ENCODE measurements at regions not wholly inside any gene's neighbourhood (a gene's known extent, or its start where the extent isn't known, plus 50 kb on each side); places are given as distances from the start of the nearest gene placed in this dataset.

DNA sequence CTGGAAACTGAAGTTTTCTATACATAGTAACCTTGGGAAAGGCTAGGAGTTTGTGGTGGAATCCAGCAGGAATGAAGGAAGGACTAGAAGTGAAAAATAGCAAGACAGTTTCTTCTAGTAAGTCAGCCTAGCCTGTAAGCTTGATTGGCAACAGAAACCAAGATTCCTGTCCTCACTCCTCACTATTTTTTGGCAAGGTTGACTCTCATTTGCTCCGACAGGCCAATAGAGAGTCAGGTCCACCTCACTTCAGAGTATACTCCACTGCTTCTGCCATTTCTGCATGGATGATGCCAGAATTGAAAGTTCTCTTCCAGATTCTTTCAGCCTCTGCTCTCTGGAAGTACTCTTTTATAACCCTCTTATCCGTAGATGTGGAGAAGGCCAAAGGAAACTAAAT is 352.4 kb downstream of the ZNF516 start:
- H3K27ac ChIP-seq (ENCODE audit: low read depth, low read length): no peak overlapping the region
- no peak overlapping the region for H3K4me2 ChIP-seq (ENCODE audit: low read length)
- Mint-ChIP-seq H3K27ac (ENCODE audit: unreplicated experiment) (no peak overlapping the region), H3K27me3 (ENCODE audit: low read depth, unreplicated experiment) (peaks cover 33% of the 10 kb centered on the region), H3K4me3 (ENCODE audit: unreplicated experiment) (no peak overlapping the region), H3K36me3 (ENCODE audit: low read depth, unreplicated experiment) (no peaks in the 10 kb centered on the region), H3K4me1 (ENCODE audit: low read depth, unreplicated experiment) (no peaks in the 10 kb centered on the region), H3K9me3 (ENCODE audit: unreplicated experiment) (no peaks in the 10 kb centered on the region)
- no peaks in the 10 kb centered on the region for H3K27me3 ChIP-seq (ENCODE audit: insufficient read depth, low read length)
- no peaks in the 10 kb centered on the region for H3K36me3 ChIP-seq (ENCODE audit: insufficient read depth, low read length)
- no peak overlapping the region for H3K4me3 ChIP-seq (ENCODE audit: insufficient read depth, low read depth, low read length)
- no peak for DNase-seq (ENCODE audit: low read depth)
- H2AFZ ChIP-seq (ENCODE audit: low read depth, low read length): no peak overlapping the region
- H3K9ac ChIP-seq (ENCODE audit: low read length): no peak overlapping the region
- no peaks in the 10 kb centered on the region for H4K20me1 ChIP-seq (ENCODE audit: insufficient read depth, low read length)
- H3K79me2 ChIP-seq (ENCODE audit: insufficient read depth, low read length): no peaks in the 10 kb centered on the region
- H3K9me3 ChIP-seq (ENCODE audit: insufficient read depth, low read depth, low read length): no peaks in the 10 kb centered on the region
- H3K4me1 ChIP-seq (ENCODE audit: insufficient read depth, low read length): no peaks in the 10 kb centered on the region
- FAIRE-seq: no peak
- TF ChIP-seq EZH2 (IDR thresholded peaks at IDR 0.05; ENCODE audit: insufficient read depth, low read length): no peak
- TF ChIP-seq, protein P1, sequence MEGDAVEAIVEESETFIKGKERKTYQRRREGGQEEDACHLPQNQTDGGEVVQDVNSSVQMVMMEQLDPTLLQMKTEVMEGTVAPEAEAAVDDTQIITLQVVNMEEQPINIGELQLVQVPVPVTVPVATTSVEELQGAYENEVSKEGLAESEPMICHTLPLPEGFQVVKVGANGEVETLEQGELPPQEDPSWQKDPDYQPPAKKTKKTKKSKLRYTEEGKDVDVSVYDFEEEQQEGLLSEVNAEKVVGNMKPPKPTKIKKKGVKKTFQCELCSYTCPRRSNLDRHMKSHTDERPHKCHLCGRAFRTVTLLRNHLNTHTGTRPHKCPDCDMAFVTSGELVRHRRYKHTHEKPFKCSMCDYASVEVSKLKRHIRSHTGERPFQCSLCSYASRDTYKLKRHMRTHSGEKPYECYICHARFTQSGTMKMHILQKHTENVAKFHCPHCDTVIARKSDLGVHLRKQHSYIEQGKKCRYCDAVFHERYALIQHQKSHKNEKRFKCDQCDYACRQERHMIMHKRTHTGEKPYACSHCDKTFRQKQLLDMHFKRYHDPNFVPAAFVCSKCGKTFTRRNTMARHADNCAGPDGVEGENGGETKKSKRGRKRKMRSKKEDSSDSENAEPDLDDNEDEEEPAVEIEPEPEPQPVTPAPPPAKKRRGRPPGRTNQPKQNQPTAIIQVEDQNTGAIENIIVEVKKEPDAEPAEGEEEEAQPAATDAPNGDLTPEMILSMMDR (IDR thresholded peaks at IDR 0.05; ENCODE audit: insufficient read depth, low read depth, low read length): no peak

DNA sequence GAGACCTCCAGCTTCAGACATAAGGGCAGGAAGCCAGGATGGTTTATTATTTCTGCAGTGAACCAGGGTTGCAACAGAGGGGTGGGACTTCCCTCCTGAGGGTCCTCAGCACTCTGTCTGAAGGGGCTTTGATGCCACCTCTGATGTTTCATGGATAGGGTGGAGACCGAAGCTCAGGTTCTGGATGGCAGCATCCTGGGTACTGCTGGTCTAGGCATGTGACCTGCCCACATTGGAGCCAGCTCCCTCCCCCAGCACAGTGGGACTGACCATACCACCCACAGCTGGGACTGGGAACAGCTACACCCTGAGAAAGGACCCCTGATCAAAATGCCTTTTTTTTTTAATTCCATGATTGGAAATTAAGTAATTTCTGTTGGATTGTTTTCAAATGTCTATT is 355.2 kb downstream of the ZNF516 start:
- no peaks in the 10 kb centered on the region for H3K27me3 ChIP-seq (ENCODE audit: insufficient read depth, low read length)
- no peak overlapping the region for H3K9ac ChIP-seq (ENCODE audit: low read length)
- H3K27me3 Mint-ChIP-seq (ENCODE audit: low read depth, unreplicated experiment): peaks cover 27% of the 10 kb centered on the region

DNA sequence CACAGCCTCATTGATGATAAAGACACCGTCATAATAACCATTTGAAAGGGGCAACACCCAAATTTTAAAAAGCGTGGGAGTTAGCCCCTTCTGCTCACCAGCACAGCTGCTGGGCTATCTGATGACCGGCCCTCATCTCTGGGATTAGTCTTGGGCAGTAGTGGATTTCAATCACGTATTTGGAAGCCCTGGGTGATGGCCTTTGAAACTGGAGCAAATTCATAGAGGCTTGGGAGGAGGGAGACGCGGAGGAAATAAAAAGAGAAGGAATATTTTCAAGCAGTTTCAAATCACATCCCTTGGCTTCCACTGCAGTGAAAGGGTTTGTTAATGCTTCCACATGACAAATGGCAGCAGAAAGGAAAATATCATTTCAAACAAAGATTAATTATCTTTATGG is 357.8 kb downstream of the ZNF516 start:
- Mint-ChIP-seq H3K36me3 (ENCODE audit: low read depth, unreplicated experiment) (no peaks in the 10 kb centered on the region), H3K27ac (ENCODE audit: unreplicated experiment) (no peak overlapping the region), H3K4me1 (ENCODE audit: low read depth, unreplicated experiment) (no peaks in the 10 kb centered on the region), H3K27me3 (ENCODE audit: low read depth, unreplicated experiment) (peaks cover 13% of the 10 kb centered on the region), H3K4me3 (ENCODE audit: unreplicated experiment) (no peak overlapping the region), H3K9me3 (ENCODE audit: unreplicated experiment) (peaks cover 11% of the 10 kb centered on the region)
- DNase-seq (ENCODE audit: low read depth): no peak
- no peak overlapping the region for H2AFZ ChIP-seq (ENCODE audit: low read depth, low read length)
- no peaks in the 10 kb centered on the region for H3K4me1 ChIP-seq (ENCODE audit: insufficient read depth, low read length)
- no peaks in the 10 kb centered on the region for H3K36me3 ChIP-seq (ENCODE audit: insufficient read depth, low read length)
- TF ChIP-seq, protein P1 (IDR thresholded peaks at IDR 0.05; ENCODE audit: insufficient read depth, low read depth, low read length): no peak
- TF ChIP-seq EZH2 (IDR thresholded peaks at IDR 0.05; ENCODE audit: insufficient read depth, low read length): no peak
- H3K9me3 ChIP-seq (ENCODE audit: insufficient read depth, low read depth, low read length): peaks cover 7% of the 10 kb centered on the region
- no peak overlapping the region for H3K4me3 ChIP-seq (ENCODE audit: insufficient read depth, low read depth, low read length)
- FAIRE-seq: no peak
- no peak overlapping the region for H3K9ac ChIP-seq (ENCODE audit: low read length)
- no peaks in the 10 kb centered on the region for H4K20me1 ChIP-seq (ENCODE audit: insufficient read depth, low read length)
- H3K79me2 ChIP-seq (ENCODE audit: insufficient read depth, low read length): no peaks in the 10 kb centered on the region
- no peaks in the 10 kb centered on the region for H3K27me3 ChIP-seq (ENCODE audit: insufficient read depth, low read length)
- H3K4me2 ChIP-seq (ENCODE audit: low read length): no peak overlapping the region
- H3K27ac ChIP-seq (ENCODE audit: low read depth, low read length): no peak overlapping the region

More for the DNA sequence above, 355.2 kb downstream of the ZNF516 start:
- no peaks in the 10 kb centered on the region for H3K36me3 Mint-ChIP-seq (ENCODE audit: low read depth, unreplicated experiment)
- Histone ChIP-seq H3K4me1 (ENCODE audit: insufficient read depth, low read length) (no peaks in the 10 kb centered on the region), H4K20me1 (ENCODE audit: insufficient read depth, low read length) (no peaks in the 10 kb centered on the region), H3K4me3 (ENCODE audit: insufficient read depth, low read depth, low read length) (no peak overlapping the region), H3K79me2 (ENCODE audit: insufficient read depth, low read length) (no peaks in the 10 kb centered on the region), H3K4me2 (ENCODE audit: low read length) (no peak overlapping the region), H3K9me3 (ENCODE audit: insufficient read depth, low read depth, low read length) (peaks cover 5% of the 10 kb centered on the region), H3K36me3 (ENCODE audit: insufficient read depth, low read length) (no peaks in the 10 kb centered on the region), H2AFZ (ENCODE audit: low read depth, low read length) (no peak overlapping the region), H3K27ac (ENCODE audit: low read depth, low read length) (no peak overlapping the region)
- no peaks in the 10 kb centered on the region for H3K4me1 Mint-ChIP-seq (ENCODE audit: low read depth, unreplicated experiment)
- FAIRE-seq (no peak), DNase-seq (ENCODE audit: low read depth) (no peak)
- TF ChIP-seq EZH2 (IDR thresholded peaks at IDR 0.05; ENCODE audit: insufficient read depth, low read length): no peak
- TF ChIP-seq, protein P1 (IDR thresholded peaks at IDR 0.05; ENCODE audit: insufficient read depth, low read depth, low read length): no peak
- H3K4me3 Mint-ChIP-seq (ENCODE audit: unreplicated experiment): no peak overlapping the region
- H3K27ac Mint-ChIP-seq (ENCODE audit: unreplicated experiment): no peak overlapping the region
- H3K9me3 Mint-ChIP-seq (ENCODE audit: unreplicated experiment): peaks cover 3% of the 10 kb centered on the region

Data from astrocyte (in vitro differentiated cells and primary cell).